ENCODE measurements at regions not wholly inside any gene's neighbourhood (a gene's known extent, or its start where the extent isn't known, plus 50 kb on each side); places are given as distances from the start of the nearest gene placed in this dataset.
"Not testable (repeated sequence)": the region's sequence is repeated elsewhere in the genome, so short reads cannot be mapped to it uniquely, and the experiment has no call there.

DNA sequence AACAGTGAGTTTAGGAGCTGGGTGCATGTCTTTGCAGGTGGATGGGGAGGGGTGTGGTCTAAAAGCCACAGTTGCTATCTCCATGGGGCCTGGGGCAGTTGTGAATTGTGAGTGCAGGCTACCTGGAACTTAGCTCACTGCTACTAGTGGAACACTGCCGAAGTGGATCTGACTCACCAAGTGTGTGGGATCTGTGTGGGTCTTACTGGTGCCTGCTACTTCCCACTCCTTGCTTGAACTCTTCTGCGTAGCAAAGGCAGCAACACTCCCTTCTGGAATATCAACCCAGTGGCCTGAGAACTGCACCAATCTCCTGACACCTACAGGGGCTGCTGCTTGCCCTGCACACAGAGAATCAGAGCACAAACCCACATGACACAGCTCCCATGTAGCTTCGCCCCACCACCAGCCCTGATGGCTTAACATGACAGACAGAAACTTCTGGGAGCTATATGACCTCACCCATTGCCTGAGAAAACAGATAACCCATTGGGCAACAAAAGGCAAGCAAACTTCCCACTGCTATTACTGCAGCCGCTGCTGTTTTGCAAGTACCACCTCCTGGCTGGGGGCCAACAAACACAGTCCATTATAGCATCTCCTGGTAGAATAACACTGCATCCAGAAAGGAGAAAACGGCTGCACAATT lies 455.1 kb upstream of the DDX18 start:
- DNase-seq (ENCODE audit: low read depth) = no peak

DNA sequence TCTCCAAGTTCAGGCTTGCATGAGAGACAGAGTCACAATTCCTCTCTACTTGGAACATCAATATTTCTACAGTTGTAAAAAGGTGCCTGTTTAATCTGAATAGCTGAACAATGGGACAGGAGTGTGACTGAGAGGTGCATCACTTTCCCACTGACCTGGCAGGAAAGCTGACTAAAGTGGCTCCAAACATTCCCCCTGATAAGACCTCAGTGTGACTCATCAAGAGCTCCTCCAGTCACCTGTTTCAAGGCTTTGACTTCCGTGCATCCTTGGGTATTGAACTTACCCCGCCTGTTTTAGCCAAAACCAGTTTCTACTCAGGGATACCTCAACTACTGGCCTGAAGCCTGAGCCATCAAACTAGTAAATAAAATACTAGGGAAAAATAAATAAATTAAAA lies 453.9 kb upstream of the DDX18 start:
- DNase-seq (ENCODE audit: low read depth) = no peak

DNA sequence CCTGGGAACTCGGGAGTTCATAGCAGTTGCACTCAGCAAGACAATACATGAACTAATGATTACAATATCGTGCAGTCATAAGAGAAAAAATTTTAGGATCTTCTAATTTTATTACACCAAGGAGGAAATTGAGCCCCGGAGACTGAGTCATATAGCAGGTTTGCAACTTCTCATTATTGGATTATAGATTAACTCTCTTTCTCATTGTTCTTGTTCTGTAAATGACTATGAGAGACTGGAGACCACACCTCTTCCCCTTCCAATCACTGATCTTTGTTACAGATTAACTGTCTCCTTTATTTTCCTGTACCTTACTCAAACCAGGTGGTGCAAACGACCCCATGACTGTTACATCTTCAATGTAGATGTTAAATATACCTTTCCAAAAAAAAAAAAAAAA lies 435.8 kb upstream of the DDX18 start:
- no peak for DNase-seq (ENCODE audit: low read depth)

DNA sequence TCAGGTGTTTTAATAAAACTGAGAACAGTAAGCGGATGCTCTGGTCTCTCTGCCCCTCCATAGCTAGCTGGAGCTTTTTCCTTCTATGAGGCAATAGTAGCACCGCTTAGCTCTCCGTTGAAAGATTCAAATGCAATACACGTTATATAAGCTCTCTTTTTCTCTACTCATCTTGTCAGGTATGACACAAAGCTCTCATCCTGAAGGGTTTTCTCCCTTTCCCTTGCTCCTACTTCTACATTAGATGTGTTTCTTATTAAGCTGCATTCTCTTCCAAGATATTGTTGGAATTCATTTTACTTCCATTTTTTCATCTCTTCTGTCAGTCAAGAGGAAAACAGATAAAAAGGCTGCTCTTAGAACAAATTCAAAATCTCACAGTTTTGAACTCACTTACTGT lies 434.6 kb upstream of the DDX18 start:
- DNase-seq (ENCODE audit: low read depth) = no peak

DNA sequence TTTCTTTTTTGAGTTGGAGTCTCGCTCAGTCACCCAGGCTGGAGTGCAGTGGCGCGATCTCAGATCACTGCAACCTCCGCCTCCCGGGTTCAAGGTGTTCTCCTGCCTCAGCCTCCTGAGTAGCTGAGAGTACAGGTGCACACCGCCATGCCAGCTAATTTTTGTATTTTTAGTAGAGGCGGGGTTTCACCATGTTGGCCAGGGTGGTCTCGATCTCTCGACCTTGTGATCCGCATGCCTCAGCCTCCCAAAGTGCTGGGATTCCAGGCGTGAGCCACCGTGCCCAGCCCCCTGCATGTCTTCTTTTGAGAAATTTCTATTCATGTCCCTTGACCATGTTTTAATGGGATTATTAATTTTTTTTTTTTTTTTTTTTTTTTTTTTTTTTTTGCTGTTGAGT lies 430.5 kb upstream of the DDX18 start:
- not testable (repeated sequence) for DNase-seq (ENCODE audit: low read depth)

DNA sequence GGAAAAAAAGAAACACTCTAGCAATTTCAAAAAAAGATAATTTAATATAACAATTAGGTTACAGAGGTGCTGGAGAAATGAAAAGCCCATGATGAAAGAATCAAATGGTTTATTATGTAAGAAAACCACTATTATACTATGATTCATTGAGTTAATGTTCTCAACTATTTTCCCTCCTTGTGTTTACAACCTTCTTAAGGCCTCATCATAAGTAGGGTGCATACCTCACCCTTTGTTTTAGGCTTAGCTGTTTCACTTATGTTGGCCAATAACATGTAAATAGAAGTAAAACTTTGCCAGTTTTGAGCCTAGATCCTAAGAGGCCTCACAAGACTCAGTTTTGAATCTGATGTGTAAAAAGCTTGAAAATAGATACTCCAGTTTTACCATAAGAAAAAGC lies 418.3 kb upstream of the DDX18 start:
- DNase-seq (ENCODE audit: low read depth) = no peak

DNA sequence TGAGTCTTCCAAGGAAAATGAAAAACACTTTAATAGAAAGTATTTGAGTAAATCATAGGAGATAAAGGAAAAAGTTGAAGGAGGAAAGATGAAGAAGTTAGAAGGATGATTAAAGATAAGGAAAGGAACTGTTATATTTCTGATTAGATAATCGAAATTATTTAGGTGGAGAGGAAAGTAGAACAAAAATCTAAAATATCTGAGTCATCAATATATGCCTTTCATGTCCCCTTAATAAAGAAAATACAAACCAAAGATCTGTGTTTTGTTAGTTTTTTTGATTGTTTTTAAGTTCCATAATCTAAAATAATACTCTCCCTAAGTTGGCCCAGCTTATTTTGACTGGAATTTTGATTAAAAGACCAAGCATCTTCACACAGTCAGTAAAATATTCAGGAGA lies 412.9 kb upstream of the DDX18 start:
- DNase-seq (ENCODE audit: low read depth) = no peak

DNA sequence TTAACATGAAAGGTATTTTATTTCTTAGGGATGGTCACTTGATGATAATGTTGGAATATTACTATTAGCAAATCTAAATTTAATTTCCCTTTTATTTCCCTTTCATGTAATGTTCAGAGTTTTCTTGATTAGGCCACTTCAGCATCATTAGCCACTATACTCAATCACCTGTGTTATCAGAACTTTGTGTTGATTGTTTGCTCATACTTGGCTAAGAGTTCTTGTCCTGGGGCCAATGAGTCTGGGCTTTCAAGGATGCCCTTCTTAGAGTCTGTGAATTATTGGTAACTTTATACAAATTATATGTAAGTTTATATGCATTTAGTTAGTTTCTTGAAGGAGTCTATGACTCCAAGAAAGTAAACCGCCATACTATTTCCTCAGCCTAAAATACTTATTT lies 408.0 kb upstream of the DDX18 start:
- no peak for DNase-seq (ENCODE audit: low read depth)

DNA sequence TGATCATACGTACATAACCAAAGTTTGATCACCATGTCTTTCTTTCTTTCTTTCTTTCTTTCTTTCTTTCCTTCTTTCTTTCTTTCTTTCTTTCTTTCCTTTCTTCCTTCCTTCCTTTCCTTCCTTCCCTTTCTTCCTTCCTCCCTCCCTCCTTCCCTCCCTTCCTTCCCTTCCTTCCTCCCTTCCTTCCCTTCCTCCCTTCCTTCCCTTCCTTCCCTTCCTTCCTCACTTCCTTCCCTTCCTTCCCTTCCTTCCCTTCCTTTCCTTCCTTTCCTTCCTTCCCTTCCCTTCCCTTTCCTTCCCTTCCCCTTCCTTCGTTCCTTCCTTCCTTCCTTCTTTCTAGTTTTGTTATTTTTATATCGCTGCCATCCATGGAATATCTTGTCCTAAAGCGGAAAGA lies 406.7 kb upstream of the DDX18 start:
- DNase-seq (ENCODE audit: low read depth) = no peak

DNA sequence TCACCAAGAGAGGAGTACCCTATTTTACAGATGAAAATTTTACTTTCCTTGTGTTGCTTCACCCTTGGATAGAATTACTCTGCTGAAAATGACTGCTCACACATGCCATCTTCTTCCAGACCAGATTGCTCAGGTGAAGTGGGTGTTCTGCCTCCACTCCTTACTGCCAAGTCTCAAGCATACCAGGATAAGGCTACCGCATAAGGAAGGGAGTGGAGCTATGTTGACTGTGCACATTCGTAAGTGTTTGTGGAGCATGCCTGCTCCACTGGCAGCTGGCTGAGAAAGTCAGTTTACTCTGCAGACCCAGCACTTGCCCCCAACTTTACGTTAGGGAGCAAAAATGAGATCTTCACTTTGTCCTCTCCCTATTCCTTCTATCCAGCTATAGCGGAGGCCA lies 405.0 kb upstream of the DDX18 start:
- DNase-seq (ENCODE audit: low read depth) = no peak

DNA sequence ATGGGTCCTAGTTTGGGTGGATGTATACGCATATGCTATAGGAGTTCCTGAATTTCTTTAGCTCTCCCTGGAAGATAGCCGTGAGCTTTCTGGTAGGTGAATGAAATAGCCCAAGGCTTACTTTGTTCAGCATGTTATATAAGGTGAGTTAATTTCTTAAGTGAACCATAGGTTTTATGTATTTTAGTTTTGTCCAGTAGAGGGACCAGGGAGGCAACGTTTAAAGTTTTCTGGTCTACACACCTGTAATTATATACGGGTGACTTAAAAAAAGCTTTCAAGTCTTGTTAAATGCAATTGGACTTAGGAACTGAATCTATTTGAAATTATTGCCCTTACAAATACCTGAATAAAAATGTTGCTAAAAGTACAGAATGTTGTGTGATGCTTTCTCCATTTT lies 402.5 kb upstream of the DDX18 start:
- no peak for DNase-seq (ENCODE audit: low read depth)

DNA sequence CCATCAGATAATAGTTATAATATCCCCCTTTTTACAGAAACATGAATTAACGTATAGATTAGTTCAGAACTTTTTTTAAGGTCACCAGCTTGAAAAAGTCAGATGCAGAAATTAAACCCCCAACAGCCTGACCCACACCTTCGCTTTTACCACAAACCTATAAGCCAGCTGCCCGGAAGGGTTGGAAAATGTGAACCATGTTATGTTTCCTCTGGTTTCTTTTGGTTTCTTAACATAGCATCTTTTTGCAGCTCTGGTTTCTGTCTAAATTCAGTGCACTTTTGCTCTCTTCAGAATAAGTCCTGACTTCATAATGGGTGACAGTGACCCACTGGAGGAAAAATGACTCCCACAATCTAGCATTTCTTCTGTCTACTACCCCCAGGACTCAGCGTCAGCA lies 381.7 kb upstream of the DDX18 start:
- DNase-seq (ENCODE audit: low read depth) = no peak

DNA sequence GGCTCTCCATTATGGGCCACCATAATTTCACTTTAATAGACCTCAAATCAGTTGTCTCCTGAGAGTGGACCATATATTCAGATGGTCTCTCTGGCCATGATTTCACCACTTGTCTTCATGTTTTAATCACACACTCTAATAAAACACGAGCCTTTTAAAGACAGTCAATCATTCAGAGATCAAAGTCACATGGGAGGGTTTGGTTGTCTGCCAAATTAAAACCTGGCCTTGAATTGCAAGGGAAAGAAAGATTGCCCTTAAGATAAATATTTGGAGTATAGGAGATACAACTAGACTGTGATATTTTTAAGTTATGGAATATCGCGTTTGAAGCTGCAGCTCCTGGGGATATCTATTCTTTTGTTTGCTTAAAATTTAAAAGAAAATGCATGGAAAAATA lies 377.8 kb upstream of the DDX18 start:
- no peak for DNase-seq (ENCODE audit: low read depth)

DNA sequence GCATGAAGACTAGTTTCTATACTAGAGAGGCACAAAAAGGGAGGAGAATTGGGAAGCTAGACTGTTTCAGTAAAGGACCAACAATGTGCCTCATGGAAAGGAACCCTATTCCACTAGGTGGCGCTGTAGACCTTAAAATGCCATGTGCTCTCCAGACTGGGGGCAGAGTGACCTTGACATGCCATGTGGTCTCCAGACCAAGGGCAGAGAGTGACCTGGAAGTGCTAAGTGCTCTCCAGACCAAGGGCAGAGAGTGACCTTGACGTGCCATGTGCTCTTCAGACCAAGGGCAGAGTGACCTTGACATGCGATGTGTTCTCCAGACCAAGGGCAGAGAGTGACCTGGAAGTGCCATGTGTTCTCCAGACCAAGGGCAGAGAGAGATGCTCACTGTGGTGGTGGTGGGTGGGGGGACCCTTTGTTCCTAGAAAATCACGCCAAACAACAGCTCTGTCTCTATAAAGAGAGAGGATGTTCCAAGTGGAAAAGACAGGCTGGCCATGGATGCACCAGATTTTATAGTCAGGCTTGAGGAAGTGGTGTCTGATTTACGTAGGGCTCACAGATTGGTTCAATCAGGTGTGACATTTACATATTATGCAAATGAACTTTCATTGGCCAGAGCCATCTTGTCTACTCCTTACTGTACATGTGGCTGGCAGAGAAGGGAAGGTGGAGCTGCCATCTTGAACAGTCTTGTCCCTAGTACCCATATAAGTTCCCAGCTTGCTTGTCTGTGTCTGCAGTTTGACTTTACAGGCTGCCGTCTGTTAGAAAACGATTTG lies 344.0 kb upstream of the DDX18 start:
- DNase-seq (ENCODE audit: low read depth) = no peak

DNA sequence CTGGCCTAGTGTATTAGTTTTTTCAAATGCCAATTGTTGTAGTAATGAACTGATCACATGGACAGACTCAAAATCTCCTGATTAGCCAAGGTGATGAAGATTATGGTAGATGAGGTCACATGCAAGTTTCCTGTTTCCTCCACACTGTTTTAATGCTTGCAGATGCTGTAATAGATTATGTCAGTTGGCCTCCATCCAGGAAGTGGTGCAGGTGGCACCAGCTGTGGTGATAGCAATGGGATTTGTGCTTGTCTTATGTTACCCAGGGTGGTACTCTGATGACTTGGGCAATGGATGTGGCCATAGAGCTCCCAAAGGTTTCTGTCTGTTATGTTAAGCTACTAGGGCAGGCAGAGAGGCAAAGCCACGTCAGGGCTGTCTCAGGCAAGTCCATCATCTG lies 332.9 kb upstream of the DDX18 start:
- no peak for DNase-seq (ENCODE audit: low read depth)

DNA sequence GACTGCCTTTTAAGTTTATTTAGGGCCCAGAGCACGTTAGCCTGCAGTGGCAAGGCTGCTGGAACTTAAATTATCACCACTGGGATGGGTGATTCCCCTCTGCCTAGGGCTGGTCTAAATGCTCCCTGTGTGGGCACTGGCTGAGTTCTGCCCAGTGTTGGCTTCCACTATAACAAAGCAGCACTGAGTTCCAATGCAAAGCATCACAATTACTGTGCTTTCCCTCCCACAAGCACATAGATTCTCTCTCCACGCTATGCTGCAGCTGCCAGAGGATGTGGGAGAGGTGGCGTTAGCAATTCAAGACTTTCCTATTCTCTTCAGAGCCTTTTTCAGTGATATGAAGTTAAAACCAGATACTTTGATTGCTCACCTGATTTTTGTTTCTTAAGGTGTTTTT lies 328.9 kb upstream of the DDX18 start:
- no peak for DNase-seq (ENCODE audit: low read depth)

DNA sequence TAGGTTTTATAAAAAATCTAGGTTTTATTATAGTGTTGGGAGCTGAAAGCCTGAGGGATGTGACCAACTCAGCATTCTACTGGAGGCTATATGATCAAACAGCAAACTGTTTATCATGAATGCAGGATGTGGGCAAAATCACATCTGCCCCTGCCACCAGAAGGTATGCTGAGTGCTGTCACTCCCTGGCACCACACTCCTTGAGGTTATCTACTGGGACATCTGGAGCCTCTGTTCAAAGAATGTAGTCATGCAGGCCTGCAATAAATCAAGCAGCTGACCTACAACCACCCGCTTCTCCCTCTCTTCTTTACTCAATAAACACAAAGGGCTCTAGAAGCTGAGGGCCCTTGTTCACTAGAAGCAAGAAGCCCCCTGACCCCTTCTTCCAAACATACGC lies 328.4 kb upstream of the DDX18 start:
- DNase-seq (ENCODE audit: low read depth) = no peak

DNA sequence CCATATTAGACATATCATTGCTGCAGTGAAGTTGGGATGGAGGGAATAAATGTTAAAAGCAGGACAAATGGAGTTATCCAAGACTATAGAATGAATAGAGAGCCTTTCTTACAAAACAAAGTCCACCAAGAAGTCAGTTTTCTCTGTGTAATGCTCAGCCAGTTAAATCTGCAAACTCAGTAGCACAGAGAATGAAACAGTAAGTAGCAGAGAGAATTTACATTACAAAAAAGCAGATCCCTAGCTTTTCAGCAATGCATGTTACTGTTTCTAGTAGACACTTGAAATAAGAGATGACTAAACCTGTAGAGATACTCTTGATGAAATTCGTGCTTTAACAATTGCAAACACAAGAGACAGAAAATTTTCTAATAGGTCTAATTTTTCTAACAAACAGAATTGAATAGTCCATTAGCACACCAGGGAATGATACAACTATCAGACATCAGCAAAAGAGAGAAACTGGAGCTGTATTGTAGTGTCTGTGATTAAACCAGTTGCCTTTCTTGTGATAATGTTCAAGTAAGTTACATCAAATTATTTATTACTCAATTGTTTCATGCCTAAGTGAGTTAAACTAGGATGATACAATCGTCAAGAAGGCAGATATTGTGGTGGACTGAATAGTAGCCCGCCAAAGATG lies 322.2 kb upstream of the DDX18 start:
- DNase-seq (ENCODE audit: low read depth) = no peak

DNA sequence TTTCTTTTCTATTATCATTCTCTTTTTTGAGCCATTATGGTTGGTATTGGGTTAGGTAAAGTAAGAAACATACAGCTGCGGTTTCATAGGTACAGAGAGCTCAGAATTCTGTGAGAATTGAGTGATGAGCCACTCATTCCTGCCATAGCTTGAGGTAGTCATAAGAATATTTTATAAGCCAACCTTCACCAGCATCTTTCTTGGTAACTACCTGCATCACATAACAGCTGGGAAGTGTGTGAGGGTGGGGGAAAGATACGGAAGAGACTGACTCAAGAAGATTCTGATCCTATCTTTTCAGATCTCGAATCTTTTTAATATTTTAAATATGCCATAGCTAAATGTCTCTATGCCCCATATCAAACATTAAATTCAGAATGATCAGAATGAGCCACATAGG lies 313.8 kb upstream of the DDX18 start:
- no peak for DNase-seq (ENCODE audit: low read depth)

DNA sequence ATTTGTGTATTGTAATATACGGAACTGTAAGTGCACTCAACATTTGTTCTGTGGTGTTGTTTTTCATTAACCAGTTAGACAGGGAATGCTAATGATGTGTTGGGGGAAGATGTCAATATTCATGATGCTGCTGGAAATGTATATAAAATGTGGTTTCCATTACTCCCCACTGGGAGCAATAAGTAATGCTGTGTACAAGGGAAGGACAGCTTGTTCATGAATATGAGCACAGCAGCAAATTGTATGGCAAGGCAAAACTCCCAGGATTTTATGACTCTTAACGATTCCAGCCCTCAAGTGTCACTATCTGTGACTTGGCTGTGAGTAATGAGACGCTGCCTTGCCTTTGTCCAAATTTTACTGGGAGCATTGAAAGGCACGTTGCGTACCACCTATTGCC lies 312.4 kb upstream of the DDX18 start:
- no peak for DNase-seq (ENCODE audit: low read depth)

DNA sequence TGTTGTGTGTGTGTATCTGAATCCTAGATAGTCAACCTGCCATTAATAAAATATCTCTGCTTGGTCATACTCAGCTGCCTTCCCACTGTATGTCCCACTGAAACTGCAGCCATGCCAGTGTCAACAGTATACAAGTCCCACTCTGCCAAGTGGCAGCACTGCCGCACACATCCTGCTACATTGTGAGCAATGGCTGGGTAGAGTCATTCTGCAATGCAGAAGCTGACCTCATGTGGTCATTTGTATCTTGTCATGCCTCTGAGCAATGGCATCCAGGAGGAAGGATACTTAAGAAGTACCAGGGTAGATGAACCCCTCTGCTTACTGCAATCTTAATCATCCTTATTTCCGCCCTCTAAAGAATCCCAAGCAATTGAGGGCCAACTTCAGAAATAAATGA lies 302.2 kb upstream of the DDX18 start:
- no peak for DNase-seq (ENCODE audit: low read depth)

DNA sequence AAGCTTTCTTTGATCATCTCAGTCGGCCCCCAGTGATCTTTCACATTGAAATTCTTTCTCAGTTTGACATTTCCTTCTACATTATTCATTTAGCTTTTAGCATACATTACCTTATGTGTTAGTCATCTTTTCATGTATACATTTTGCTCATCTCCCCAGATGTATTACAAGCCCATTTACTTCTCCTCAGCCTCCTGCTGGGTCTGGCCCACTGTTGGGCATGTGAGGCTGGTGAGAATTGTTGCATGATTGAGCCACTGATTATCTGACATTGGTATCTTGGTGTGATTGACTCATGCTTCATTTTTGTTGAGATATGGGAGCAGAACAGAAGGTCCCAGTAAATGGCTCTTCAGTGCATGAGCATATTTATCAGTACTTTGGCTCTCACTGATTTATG lies 300.1 kb upstream of the DDX18 start:
- DNase-seq (ENCODE audit: low read depth) = no peak

DNA sequence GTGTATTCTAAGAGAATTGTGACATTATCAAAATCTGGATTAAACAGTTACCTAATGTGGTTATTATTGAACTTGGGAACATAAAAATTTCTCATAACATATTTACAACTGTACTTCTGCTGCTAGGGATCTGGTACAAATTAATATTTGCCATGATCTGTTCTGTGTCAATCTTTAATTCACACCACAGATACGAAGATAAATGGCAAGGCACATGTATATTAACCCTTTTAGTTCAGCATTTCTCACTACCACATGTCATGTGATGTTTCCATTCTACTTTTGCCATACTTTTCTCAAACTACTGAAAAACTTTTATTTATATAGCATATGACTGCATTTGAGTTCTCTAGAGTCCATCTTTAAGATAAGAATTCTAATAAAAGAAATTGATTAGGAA lies 295.3 kb upstream of the DDX18 start:
- DNase-seq (ENCODE audit: low read depth) = no peak

Data from Daoy (cell line).